ENCODE measurements at regions not wholly inside any gene's neighbourhood (a gene's known extent, or its start where the extent isn't known, plus 50 kb on each side); places are given as distances from the start of the nearest gene placed in this dataset.
A peak's percentile ranks its signal among the peaks of the same experiment; 100 is the strongest.

DNA sequence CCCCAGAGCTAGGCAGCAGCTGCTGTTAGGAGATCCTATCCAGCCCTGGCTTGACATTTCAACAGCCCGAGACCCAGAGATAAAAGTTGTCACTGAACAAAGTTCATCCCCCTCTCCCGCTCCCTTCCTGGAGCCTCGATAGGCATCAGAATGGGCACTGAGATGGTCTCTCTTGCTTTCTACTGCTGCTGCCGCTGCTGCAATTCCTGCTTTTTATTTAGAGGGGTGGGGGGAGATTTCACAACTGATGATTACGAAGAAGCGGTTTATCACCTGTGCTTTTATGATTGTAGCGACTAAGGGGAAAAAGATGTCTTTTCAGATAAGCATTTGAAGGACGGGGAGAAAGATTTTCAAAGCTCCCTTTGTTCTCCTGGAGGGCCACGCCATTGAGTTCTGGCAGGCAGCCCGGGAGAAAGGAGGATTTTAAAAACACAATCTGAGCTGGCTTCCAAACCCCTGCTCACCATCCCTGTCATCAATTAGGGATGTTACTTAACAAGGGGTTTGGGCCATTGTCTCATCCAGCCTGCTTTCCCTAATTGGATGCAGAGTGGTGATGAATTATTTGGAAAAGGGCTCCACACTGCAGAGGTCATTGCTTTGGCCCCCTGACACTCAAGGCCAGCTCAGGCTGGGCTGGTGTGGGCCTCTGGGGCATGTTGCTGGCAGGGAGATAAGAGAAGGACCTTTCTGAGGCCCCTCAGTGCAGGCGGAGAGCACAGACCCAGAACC lies 344.7 kb downstream of the BUD13 start (continued):
- TF ChIP-seq, protein P1, sequence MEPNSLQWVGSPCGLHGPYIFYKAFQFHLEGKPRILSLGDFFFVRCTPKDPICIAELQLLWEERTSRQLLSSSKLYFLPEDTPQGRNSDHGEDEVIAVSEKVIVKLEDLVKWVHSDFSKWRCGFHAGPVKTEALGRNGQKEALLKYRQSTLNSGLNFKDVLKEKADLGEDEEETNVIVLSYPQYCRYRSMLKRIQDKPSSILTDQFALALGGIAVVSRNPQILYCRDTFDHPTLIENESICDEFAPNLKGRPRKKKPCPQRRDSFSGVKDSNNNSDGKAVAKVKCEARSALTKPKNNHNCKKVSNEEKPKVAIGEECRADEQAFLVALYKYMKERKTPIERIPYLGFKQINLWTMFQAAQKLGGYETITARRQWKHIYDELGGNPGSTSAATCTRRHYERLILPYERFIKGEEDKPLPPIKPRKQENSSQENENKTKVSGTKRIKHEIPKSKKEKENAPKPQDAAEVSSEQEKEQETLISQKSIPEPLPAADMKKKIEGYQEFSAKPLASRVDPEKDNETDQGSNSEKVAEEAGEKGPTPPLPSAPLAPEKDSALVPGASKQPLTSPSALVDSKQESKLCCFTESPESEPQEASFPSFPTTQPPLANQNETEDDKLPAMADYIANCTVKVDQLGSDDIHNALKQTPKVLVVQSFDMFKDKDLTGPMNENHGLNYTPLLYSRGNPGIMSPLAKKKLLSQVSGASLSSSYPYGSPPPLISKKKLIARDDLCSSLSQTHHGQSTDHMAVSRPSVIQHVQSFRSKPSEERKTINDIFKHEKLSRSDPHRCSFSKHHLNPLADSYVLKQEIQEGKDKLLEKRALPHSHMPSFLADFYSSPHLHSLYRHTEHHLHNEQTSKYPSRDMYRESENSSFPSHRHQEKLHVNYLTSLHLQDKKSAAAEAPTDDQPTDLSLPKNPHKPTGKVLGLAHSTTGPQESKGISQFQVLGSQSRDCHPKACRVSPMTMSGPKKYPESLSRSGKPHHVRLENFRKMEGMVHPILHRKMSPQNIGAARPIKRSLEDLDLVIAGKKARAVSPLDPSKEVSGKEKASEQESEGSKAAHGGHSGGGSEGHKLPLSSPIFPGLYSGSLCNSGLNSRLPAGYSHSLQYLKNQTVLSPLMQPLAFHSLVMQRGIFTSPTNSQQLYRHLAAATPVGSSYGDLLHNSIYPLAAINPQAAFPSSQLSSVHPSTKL (CRISPR knock-in tag; IDR thresholded peaks at IDR 0.05), result peak; percentile 80
- TF ChIP-seq YEATS2 (CRISPR knock-in tag; IDR thresholded peaks at IDR 0.05; ENCODE audit: borderline replicate concordance) (peak; percentile 10; the same call in 1 of the 2 replicates), SMYD3 (CRISPR knock-in tag; IDR thresholded peaks at IDR 0.05) (no peak), NR2F1 (CRISPR knock-in tag; IDR thresholded peaks at IDR 0.05) (peak in 1 of 2 experiments; percentile 42; a peak in 1 of 4 replicates), ETV5 (CRISPR knock-in tag; IDR thresholded peaks at IDR 0.05; ENCODE audit: borderline replicate concordance) (peak; percentile 30; the same call in 1 of the 2 replicates), PPARG (CRISPR knock-in tag; conservative IDR thresholded peaks at IDR 0.05) (0 out of 2 replicates have a peak, but pooled peaks have one; percentile 9), ZNF556 (CRISPR knock-in tag; IDR thresholded peaks at IDR 0.05; ENCODE audit: borderline replicate concordance) (peak; percentile 80; the same call in 1 of the 2 replicates), FLYWCH1 (CRISPR knock-in tag; IDR thresholded peaks at IDR 0.05) (0 out of 2 replicates have a peak, but pooled peaks have one; percentile 70), GATA4 (IDR thresholded peaks at IDR 0.05; ENCODE audit: borderline replicate concordance, low read depth) (peak; percentile 79), ZNF792 (CRISPR knock-in tag; IDR thresholded peaks at IDR 0.05) (peak; percentile 100), HDAC1 (CRISPR knock-in tag; IDR thresholded peaks at IDR 0.05) (peak; percentile 47)
- TF ChIP-seq, protein P2, sequence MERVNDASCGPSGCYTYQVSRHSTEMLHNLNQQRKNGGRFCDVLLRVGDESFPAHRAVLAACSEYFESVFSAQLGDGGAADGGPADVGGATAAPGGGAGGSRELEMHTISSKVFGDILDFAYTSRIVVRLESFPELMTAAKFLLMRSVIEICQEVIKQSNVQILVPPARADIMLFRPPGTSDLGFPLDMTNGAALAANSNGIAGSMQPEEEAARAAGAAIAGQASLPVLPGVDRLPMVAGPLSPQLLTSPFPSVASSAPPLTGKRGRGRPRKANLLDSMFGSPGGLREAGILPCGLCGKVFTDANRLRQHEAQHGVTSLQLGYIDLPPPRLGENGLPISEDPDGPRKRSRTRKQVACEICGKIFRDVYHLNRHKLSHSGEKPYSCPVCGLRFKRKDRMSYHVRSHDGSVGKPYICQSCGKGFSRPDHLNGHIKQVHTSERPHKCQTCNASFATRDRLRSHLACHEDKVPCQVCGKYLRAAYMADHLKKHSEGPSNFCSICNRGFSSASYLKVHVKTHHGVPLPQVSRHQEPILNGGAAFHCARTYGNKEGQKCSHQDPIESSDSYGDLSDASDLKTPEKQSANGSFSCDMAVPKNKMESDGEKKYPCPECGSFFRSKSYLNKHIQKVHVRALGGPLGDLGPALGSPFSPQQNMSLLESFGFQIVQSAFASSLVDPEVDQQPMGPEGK (CRISPR knock-in tag; IDR thresholded peaks at IDR 0.05), result peak; percentile 91
- TF ChIP-seq, protein P3, sequence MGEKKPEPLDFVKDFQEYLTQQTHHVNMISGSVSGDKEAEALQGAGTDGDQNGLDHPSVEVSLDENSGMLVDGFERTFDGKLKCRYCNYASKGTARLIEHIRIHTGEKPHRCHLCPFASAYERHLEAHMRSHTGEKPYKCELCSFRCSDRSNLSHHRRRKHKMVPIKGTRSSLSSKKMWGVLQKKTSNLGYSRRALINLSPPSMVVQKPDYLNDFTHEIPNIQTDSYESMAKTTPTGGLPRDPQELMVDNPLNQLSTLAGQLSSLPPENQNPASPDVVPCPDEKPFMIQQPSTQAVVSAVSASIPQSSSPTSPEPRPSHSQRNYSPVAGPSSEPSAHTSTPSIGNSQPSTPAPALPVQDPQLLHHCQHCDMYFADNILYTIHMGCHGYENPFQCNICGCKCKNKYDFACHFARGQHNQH (CRISPR knock-in tag; IDR thresholded peaks at IDR 0.05), result peak; percentile 55; the same call in 1 of the 2 replicates
- TF ChIP-seq, protein P4, sequence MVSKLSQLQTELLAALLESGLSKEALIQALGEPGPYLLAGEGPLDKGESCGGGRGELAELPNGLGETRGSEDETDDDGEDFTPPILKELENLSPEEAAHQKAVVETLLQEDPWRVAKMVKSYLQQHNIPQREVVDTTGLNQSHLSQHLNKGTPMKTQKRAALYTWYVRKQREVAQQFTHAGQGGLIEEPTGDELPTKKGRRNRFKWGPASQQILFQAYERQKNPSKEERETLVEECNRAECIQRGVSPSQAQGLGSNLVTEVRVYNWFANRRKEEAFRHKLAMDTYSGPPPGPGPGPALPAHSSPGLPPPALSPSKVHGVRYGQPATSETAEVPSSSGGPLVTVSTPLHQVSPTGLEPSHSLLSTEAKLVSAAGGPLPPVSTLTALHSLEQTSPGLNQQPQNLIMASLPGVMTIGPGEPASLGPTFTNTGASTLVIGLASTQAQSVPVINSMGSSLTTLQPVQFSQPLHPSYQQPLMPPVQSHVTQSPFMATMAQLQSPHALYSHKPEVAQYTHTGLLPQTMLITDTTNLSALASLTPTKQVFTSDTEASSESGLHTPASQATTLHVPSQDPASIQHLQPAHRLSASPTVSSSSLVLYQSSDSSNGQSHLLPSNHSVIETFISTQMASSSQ (IDR thresholded peaks at IDR 0.05; ENCODE audit: low read depth), result 0 out of 2 replicates have a peak, but pooled peaks have one; percentile 36
- TF ChIP-seq, protein P4 (CRISPR knock-in tag; IDR thresholded peaks at IDR 0.05; ENCODE audit: borderline replicate concordance), result no peak; the same call in 1 of the 2 replicates
- TF ChIP-seq, protein P5, sequence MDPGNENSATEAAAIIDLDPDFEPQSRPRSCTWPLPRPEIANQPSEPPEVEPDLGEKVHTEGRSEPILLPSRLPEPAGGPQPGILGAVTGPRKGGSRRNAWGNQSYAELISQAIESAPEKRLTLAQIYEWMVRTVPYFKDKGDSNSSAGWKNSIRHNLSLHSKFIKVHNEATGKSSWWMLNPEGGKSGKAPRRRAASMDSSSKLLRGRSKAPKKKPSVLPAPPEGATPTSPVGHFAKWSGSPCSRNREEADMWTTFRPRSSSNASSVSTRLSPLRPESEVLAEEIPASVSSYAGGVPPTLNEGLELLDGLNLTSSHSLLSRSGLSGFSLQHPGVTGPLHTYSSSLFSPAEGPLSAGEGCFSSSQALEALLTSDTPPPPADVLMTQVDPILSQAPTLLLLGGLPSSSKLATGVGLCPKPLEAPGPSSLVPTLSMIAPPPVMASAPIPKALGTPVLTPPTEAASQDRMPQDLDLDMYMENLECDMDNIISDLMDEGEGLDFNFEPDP (CRISPR knock-in tag; conservative IDR thresholded peaks at IDR 0.05), result no peak

All from HepG2 (cell line).